Thoracic aorta (tissue), 2 donors: ENCODE measurements at regions not wholly inside any gene's neighbourhood (a gene's known extent, or its start where the extent isn't known, plus 50 kb on each side); places are given as distances from the start of the nearest gene placed in this dataset.

Experiments
- ATAC-seq: fragments of 150-250 bp; one replicate; pipeline ENCODE4 v1.8.0; 2017; ENCODE audit warnings: low read depth; ENCODE audit not compliant: insufficient number of reproducible peaks, low FRiP score
- DNase-seq: peaks from one replicate; pipeline ENCODE4 v3.0.0-alpha.2; 2020; ENCODE audit warnings: low spot score
- H3K27ac ChIP-seq, 2 donors: fragments of 200-600 bp; sonication (generic); 1 replicate in 1 of 2; 2 replicates in 1 of 2; pipeline ENCODE4 v1.5.1; 2016; ENCODE audit warnings: mild to moderate bottlenecking in 2 of 2, moderate library complexity in 2 of 2
- H3K27me3 ChIP-seq: fragments of 200-600 bp; sonication (generic); replicated peaks from 2 replicates; pipeline ENCODE4 v1.6.0; 2016; ENCODE audit warnings: mild to moderate bottlenecking; ENCODE audit not compliant: insufficient read depth
- H3K36me3 ChIP-seq: fragments of 200-600 bp; sonication (generic); one replicate; pipeline ENCODE4 v1.5.1; 2016
- H3K4me1 ChIP-seq, 2 donors: fragments of 200-600 bp; sonication (generic); 1 replicate in 1 of 2; 2 replicates in 1 of 2; pipeline versions ENCODE4 v1.5.1 to v1.6.0; 2016; ENCODE audit warnings: low read depth in 2 of 2, mild to moderate bottlenecking in 1 of 2; ENCODE audit not compliant: control insufficient read depth in 1 of 2
- H3K4me3 ChIP-seq: fragments of 200-600 bp; sonication (generic); 2 replicates; pipeline ENCODE4 v1.5.1; 2016; ENCODE audit warnings: mild to moderate bottlenecking
- H3K9me3 ChIP-seq: fragments of 200-600 bp; sonication (generic); 2 replicates; pipeline ENCODE4 v1.5.1; 2016
- TF ChIP-seq, protein P1 (sequence below): fragments of 200-600 bp; sonication (generic); IDR thresholded peaks from one replicate; pipeline ENCODE4 v1.5.1; 2019; ENCODE audit warnings: antibody characterized with exemption

DNA sequence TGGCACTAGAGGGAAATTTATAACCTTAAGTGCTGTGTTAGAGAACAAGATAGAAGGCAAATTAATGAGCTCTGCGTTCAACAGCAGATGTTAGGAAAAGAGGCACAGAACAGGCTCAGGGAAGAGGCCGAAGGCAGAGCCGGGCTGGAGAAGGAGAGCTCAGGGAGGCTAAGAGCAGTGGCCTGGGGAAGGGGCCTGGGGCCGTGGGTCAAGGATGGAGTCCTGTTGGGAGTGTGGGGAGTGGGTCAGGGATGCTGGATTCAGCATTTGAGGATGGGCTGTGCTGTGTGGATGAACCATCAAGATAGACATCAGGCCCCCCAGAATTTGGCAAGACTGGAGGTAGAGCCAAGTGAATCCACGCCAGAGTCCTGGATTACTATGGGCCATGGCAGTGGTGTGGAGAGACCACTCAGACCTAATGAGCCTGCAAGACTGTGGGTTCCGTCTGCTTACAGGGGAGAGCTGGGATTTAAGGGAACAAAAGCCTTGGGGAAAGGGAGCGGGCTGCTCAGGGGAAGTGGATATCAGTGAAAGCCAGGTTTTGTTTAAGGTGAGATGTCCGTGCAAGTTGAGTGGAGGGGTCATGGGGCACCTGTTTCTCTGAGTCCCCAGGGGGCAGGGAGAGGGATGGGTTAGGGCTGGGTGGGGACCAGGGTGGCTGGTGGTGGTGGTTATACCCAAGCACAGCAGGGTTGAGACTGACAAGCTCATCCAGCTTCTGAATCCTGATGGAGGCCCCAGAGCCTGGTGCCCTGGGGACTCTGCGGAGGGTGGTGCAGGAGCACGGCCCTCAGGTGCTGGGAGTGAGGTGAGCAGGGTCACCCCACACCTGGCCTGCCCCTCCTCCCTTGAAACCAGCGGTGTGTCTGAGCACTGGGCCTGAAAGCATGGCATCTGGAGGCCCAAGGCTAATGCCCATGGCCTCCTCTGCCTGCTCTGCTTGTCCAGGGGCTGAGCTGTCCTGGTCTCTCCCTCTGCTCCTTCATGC is 101.7 kb downstream of the BMS1 start:
- TF ChIP-seq, protein P1, sequence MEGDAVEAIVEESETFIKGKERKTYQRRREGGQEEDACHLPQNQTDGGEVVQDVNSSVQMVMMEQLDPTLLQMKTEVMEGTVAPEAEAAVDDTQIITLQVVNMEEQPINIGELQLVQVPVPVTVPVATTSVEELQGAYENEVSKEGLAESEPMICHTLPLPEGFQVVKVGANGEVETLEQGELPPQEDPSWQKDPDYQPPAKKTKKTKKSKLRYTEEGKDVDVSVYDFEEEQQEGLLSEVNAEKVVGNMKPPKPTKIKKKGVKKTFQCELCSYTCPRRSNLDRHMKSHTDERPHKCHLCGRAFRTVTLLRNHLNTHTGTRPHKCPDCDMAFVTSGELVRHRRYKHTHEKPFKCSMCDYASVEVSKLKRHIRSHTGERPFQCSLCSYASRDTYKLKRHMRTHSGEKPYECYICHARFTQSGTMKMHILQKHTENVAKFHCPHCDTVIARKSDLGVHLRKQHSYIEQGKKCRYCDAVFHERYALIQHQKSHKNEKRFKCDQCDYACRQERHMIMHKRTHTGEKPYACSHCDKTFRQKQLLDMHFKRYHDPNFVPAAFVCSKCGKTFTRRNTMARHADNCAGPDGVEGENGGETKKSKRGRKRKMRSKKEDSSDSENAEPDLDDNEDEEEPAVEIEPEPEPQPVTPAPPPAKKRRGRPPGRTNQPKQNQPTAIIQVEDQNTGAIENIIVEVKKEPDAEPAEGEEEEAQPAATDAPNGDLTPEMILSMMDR = no peak
- H3K4me1 ChIP-seq = no peaks in the 10 kb centered on the region
- ATAC-seq (no peak), DNase-seq (no peak)
- H3K27me3 ChIP-seq = no peaks in the 10 kb centered on the region
- no peak overlapping the region for H3K4me3 ChIP-seq
- no peak overlapping the region for H3K27ac ChIP-seq
- H3K36me3 ChIP-seq = no peaks in the 10 kb centered on the region
- no peaks in the 10 kb centered on the region for H3K9me3 ChIP-seq

DNA sequence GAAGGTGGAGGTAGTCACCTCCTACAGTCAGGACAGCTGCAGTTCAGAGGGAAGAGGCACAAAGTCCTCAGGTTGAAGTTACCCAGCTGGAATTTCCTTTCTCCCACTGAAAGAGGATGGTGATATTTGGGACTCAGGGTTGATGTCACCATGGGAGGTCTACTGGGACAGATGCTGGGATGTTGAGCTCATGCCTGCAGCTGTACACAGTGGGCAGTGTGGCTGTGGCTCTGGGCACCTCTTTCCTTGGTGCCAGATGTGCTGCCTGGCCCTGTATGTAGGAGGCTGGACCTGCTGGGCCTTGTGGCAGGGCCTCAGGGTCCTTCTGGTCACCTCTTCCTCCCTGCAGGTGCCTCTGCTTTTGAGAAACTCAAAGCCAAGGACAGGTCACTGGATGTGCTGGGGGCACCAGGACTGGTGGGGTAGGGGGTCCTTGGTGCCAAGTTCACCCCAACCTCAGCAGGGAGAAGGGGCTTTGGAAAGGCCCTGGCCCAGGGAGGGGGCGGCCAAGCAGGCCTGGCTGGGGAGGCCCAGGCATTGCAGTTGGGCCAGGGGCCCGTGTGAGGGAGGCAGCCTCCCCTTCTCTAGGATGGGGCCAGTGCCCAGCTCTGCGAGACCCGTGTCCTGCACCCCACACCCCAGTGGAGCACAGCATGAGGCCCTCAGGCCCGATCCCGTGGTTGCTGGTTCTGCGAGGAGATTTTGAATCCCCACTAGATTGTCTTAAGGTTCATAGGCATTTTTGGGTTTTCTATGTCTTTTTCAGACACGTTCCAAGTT is 103.1 kb downstream of the BMS1 start:
- Histone ChIP-seq H3K27me3 (no peaks in the 10 kb centered on the region), H3K9me3 (no peaks in the 10 kb centered on the region), H3K36me3 (no peaks in the 10 kb centered on the region), H3K27ac (no peak overlapping the region), H3K4me1 (no peaks in the 10 kb centered on the region), H3K4me3 (no peak overlapping the region)
- DNase-seq = no peak
- TF ChIP-seq, protein P1 = no peak
- no peak for ATAC-seq

DNA sequence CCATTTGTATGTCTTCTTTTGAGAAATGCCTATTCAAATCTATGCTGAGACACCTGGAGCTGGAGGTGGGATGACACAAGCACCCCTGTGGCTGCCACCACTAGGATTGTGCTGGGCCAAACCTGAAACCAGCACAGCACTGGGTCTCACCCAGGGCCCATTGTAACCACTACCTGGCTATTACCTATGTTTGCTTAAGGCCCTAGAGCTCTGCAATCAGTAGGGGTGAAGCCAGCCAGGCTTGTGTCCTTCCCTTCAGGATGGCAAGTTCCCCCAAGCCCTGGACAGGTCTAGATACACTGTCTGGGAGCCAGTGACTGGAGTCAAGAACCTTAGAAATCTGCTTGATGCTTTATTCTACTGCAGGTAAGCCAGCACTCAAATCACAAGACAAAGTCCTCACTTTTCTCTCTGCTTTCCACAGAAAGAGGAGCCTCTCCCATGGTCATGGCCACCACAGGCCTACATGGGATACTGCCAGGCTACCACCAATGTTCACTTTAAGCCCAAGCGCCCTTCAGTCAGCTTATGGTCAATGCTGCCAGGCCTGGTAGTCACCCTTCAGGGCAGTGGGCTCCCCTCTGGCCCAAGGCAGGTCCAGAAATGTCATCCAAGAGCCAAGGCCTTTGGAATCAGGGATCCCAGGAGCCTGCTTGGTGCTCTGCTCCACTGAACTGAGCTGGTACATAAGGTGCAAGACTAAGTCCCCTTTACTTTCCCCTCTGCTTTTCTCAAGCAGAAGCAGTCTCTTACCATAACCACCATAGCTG is 105.3 kb downstream of the BMS1 start:
- H3K36me3 ChIP-seq = no peaks in the 10 kb centered on the region
- H3K27ac ChIP-seq = no peak overlapping the region
- DNase-seq (no peak), ATAC-seq (no peak)
- H3K4me3 ChIP-seq = no peak overlapping the region
- H3K27me3 ChIP-seq = no peaks in the 10 kb centered on the region
- no peaks in the 10 kb centered on the region for H3K9me3 ChIP-seq
- no peaks in the 10 kb centered on the region for H3K4me1 ChIP-seq
- TF ChIP-seq, protein P1 = no peak

DNA sequence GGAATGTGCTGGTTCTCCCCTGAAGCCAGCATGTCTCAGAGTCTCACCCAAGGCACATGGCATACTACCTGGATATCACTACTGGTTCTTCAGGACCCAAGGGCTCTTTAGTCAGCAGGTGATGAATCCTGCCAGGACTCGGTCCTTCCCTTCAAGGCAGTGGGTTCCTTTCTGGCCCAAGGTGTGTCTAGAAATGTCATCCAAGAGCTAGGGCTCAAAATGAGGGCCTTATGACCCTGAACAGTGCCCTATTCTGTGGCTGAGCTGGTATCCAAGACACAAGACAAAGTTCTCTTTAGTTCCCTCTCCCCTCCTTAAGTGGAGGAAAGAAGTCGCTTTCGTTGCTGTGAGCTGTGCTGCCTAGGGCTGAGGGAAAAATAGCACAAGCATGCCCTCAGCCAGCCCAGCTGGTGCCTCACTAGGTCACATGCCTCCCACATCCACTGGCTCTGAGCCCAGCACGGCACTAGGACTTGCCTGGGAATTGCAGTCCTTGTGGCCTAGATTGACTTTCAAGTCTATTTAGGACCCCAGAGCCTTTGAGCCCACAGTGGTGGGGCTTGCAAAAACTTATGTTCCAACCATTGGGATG is 106.0 kb downstream of the BMS1 start:
- no peak for DNase-seq
- Histone ChIP-seq H3K4me3 (no peak overlapping the region), H3K36me3 (no peaks in the 10 kb centered on the region), H3K27me3 (no peaks in the 10 kb centered on the region), H3K27ac (no peak overlapping the region), H3K4me1 (no peaks in the 10 kb centered on the region), H3K9me3 (no peaks in the 10 kb centered on the region)
- no peak for ATAC-seq
- TF ChIP-seq, protein P1 = no peak
